Fibroblast of upper back skin (primary cell): ENCODE measurements at regions not wholly inside any gene's neighbourhood (a gene's known extent, or its start where the extent isn't known, plus 50 kb on each side); places are given as distances from the start of the nearest gene placed in this dataset.
"Not testable (repeated sequence)": the region's sequence is repeated elsewhere in the genome, so short reads cannot be mapped to it uniquely, and the experiment has no call there.

Experiments used
- DNase-seq: peaks from one replicate; pipeline ENCODE4 v3.0.0-alpha.2; 2013

- peak; percentile 87 for DNase-seq
Measured at GRCh38 chr5:38607396-38607795, 51.0 kb upstream of the LIFR start.

- DNase-seq = peak; percentile 44
Measured at GRCh38 chr5:38607930-38608564, 51.6 kb upstream of the LIFR start.

GRCh38 chr5:38608874-38609273 is 52.4 kb upstream of the LIFR start:
- no peak for DNase-seq

GRCh38 chr5:38612851-38613250 is 56.4 kb upstream of the LIFR start:
- DNase-seq = no peak

- DNase-seq = no peak
Measured at GRCh38 chr5:38613490-38613889, 57.0 kb upstream of the LIFR start.

DNA sequence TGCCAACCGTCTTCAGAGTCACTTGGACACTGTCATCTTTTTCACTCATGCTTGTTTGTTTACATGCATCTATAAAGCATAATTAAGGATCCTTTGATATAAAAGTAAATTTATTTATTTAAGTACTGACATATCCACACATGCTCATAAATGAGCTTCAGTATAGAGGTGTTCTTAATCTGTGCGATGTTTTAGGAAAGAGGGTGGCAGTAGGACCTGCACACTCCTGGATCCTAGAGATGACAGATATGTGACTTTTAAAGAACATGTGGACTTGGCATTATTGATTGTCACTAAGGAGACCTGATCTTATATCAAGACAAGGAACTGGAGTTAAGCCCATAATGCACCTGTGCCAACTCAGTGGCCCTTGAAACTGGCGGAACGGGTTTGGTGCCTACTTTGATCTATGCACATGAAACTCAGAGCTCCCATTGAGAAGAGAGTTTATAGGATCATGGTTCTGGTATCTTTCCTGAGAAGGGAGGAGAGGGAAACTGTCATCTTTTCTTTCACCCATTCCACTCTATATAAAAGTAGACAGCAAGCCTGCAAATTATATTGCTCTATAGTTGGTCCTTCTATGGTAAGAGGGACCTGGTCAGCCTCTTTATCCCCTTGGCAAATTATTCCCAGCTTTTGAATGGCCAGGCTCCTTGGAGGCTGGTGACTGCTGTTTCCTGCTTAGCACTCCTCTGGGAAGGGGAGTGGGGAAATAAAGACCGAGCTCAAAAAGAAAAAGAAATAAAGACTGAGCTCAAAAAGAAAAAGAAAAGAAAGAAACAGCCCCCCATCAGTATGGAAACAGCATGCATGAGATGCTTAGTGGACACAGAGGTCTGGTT is 57.8 kb upstream of the LIFR start:
- no peak for DNase-seq

GRCh38 chr5:38615042-38615441 is 58.6 kb upstream of the LIFR start:
- DNase-seq = no peak

GRCh38 chr5:38615981-38616451 is 59.6 kb upstream of the LIFR start:
- DNase-seq = peak; percentile 95

- DNase-seq = no peak
Measured at GRCh38 chr5:38618154-38618553, 61.7 kb upstream of the LIFR start.

DNA sequence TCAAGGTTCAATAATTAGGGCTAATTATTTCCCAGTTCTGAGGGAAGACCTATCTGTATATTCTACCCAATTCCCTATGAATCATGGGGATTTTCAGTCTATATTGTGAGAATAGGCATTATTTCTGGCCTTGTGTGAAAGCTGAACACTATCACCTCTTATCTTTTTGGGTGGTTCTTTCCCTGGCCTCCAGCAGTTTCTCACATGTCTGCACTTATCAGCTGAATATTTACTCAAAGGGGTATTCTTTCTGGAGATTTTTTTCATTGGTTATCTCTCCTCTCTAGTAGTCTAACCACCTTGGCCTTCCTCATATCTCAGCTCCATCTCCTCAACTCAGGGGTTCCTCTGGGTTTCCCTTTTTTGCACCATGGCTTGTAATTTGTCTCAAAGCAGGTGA is 64.9 kb upstream of the LIFR start:
- no peak for DNase-seq

DNA sequence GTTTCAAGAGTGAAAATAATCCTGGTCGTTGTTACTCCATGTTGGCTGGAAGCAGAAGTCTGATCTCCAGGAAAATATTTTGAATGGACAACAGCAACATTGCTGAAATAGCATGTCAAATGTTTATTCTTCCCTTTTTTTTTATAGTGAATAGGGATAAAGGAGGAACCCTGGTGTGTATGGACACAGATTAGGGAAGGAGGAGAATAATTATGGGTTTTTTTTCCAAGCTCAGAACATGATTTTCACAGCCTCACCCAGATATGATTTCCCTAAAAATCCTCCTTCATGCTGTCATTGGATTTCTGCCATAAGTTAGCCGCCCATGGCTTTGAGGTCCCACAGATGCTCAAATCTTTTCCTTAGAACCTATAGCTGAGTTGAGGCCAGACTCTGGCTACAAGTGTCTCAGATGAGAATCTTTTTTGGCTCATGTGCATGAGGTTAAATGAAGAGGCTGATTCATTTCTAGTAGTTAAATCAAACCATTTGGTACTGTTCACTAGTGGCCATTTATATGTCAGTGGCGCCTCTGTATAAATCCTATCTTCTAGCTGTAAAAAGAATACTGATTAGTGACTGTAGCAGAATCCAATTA is 65.5 kb upstream of the LIFR start:
- DNase-seq = peak; percentile 58

- DNase-seq = no peak
Measured at GRCh38 chr5:38622723-38623129, 66.3 kb upstream of the LIFR start.

GRCh38 chr5:38624541-38624940 is 68.1 kb upstream of the LIFR start:
- DNase-seq = not testable (repeated sequence)

GRCh38 chr5:38631376-38631775 is 74.9 kb upstream of the LIFR start:
- DNase-seq = not testable (repeated sequence)

GRCh38 chr5:38634568-38635369 is 78.3 kb upstream of the LIFR start:
- DNase-seq = no peak

GRCh38 chr5:38636626-38637025 is 80.2 kb upstream of the LIFR start:
- no peak for DNase-seq

DNA sequence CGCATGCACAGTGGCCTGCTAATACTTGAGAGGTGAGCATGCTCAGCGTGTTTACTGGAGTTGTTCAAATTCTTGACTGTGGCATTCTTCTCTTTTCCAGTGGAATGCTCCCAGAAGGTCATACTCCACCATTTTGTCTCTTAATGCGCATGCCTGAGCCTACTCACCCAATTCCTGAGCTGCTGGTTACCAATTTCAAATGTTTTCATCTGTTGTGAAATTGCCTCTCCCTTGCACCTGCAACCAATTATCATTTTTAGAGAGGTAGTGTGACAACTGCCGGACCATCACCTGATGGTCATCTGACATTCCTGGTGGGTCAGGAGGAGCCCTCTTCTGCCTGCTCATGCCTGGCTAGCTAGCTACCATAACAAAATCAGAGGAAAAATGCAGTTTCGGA is 82.2 kb upstream of the LIFR start:
- DNase-seq = no peak

GRCh38 chr5:38639377-38640358 is 83.2 kb upstream of the LIFR start:
- peak; percentile 28 for DNase-seq

- DNase-seq = peak; percentile 16
Measured at GRCh38 chr5:38641003-38641402, 84.6 kb upstream of the LIFR start.

- DNase-seq = no peak
Measured at GRCh38 chr5:38642189-38642911, 85.9 kb upstream of the LIFR start.

- DNase-seq = no peak
Measured at GRCh38 chr5:38643616-38644015, 87.2 kb upstream of the LIFR start.
